ENCODE measurements at regions not wholly inside any gene's neighbourhood (a gene's known extent, or its start where the extent isn't known, plus 50 kb on each side); places are given as distances from the start of the nearest gene placed in this dataset.

DNA sequence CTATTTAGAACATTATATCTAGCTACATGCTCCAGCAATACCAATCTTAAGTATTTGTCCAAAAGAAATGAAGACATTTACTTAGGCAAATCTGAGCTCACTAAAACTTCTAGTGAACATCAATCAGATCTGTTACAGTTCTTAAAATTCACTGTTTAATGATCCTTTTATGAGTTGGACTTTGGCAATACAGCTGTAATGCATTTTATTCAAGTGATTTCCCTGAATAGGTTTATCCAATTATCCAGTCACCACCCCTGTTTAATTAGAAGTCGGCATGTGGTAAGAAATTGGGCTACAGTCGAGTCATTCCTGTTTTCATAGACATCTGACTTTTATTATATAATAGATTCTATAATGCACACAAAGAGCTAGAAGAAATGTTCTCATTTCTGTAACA, 1029.0 kb upstream of the TENM4 start:
- no peak for ATAC-seq
- ChIA-PET CTCF (no interaction called here), POLR2A (no interaction called here), SMC1A (ENCODE audit: uncharacterized antibody, unreplicated experiment) (interaction anchor here (0.9 kb wide), 1 partner anchor 9 kb away, joined by 3 read pairs; no protein-coding TSS in a partner anchor), RAD21 (ENCODE audit: unreplicated experiment) (no interaction called here)
- Histone ChIP-seq H2AFZ (ENCODE audit: control insufficient read depth, low read depth, low read length) (no peak overlapping the region), H3K27ac (ENCODE audit: control insufficient read depth, insufficient read depth) (no peak overlapping the region), H4K20me1 (ENCODE audit: control insufficient read depth, insufficient read depth) (no peaks in the 10 kb centered on the region), H3K27me3 (replicated peaks in 1 of 2; ENCODE audit: control insufficient read depth in 2 of 2, insufficient read depth in 2 of 2, low read length in 1 of 2) (no peaks in the 10 kb centered on the region), H3K36me3 (ENCODE audit: control insufficient read depth in 2 of 2, insufficient read depth in 2 of 2, low read length in 1 of 2) (no peaks in the 10 kb centered on the region), H3K9ac (ENCODE audit: control insufficient read depth, insufficient read depth, low read length) (no peak overlapping the region), H3K4me3 (no peak overlapping the region), H3K4me2 (ENCODE audit: control insufficient read depth, insufficient read depth) (no peak overlapping the region), H3K79me2 (ENCODE audit: control insufficient read depth, insufficient read depth, low read length) (no peaks in the 10 kb centered on the region), H3K4me1 (ENCODE audit: control insufficient read depth, insufficient read depth, low read length) (no peaks in the 10 kb centered on the region), H3K9me3 (replicated peaks; ENCODE audit: control insufficient read depth, insufficient read depth, low read length) (no peaks in the 10 kb centered on the region; the same call in 2 of the 3 replicates)
- FAIRE-seq, result no peak
- in situ Hi-C loops (cut with MboI), result no loop called here
- 14% methylated on average over 2 of the region's 2 CpGs for WGBS (ENCODE audit: insufficient coverage, insufficient replicate concordance, low lambda C conversion rate, missing lambda C conversion rate)
- intact Hi-C loops (cut with micrococcal nuclease; ENCODE audit: unreplicated experiment), result no loop called here
- no peak for DNase-seq (ENCODE audit: low read depth, low spot score)
- BruUV-seq (replicated peaks), result no TSS peak
- TF ChIP-seq, protein P1, sequence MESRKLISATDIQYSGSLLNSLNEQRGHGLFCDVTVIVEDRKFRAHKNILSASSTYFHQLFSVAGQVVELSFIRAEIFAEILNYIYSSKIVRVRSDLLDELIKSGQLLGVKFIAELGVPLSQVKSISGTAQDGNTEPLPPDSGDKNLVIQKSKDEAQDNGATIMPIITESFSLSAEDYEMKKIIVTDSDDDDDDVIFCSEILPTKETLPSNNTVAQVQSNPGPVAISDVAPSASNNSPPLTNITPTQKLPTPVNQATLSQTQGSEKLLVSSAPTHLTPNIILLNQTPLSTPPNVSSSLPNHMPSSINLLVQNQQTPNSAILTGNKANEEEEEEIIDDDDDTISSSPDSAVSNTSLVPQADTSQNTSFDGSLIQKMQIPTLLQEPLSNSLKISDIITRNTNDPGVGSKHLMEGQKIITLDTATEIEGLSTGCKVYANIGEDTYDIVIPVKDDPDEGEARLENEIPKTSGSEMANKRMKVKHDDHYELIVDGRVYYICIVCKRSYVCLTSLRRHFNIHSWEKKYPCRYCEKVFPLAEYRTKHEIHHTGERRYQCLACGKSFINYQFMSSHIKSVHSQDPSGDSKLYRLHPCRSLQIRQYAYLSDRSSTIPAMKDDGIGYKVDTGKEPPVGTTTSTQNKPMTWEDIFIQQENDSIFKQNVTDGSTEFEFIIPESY (IDR thresholded peaks at IDR 0.05), result no peak
- TF ChIP-seq RELB (IDR thresholded peaks at IDR 0.05; ENCODE audit: low read depth), result no peak
- TF ChIP-seq, protein P2, sequence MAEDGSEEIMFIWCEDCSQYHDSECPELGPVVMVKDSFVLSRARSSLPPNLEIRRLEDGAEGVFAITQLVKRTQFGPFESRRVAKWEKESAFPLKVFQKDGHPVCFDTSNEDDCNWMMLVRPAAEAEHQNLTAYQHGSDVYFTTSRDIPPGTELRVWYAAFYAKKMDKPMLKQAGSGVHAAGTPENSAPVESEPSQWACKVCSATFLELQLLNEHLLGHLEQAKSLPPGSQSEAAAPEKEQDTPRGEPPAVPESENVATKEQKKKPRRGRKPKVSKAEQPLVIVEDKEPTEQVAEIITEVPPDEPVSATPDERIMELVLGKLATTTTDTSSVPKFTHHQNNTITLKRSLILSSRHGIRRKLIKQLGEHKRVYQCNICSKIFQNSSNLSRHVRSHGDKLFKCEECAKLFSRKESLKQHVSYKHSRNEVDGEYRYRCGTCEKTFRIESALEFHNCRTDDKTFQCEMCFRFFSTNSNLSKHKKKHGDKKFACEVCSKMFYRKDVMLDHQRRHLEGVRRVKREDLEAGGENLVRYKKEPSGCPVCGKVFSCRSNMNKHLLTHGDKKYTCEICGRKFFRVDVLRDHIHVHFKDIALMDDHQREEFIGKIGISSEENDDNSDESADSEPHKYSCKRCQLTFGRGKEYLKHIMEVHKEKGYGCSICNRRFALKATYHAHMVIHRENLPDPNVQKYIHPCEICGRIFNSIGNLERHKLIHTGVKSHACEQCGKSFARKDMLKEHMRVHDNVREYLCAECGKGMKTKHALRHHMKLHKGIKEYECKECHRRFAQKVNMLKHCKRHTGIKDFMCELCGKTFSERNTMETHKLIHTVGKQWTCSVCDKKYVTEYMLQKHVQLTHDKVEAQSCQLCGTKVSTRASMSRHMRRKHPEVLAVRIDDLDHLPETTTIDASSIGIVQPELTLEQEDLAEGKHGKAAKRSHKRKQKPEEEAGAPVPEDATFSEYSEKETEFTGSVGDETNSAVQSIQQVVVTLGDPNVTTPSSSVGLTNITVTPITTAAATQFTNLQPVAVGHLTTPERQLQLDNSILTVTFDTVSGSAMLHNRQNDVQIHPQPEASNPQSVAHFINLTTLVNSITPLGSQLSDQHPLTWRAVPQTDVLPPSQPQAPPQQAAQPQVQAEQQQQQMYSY (CRISPR knock-in tag; IDR thresholded peaks at IDR 0.05), result no peak
- TF ChIP-seq TCF3 (IDR thresholded peaks at IDR 0.05; ENCODE audit: borderline replicate concordance, insufficient read depth, low read depth, low read length), result no peak
- TF ChIP-seq SREBF2 (IDR thresholded peaks at IDR 0.05; ENCODE audit: low read length), result no peak
- TF ChIP-seq, protein P3, sequence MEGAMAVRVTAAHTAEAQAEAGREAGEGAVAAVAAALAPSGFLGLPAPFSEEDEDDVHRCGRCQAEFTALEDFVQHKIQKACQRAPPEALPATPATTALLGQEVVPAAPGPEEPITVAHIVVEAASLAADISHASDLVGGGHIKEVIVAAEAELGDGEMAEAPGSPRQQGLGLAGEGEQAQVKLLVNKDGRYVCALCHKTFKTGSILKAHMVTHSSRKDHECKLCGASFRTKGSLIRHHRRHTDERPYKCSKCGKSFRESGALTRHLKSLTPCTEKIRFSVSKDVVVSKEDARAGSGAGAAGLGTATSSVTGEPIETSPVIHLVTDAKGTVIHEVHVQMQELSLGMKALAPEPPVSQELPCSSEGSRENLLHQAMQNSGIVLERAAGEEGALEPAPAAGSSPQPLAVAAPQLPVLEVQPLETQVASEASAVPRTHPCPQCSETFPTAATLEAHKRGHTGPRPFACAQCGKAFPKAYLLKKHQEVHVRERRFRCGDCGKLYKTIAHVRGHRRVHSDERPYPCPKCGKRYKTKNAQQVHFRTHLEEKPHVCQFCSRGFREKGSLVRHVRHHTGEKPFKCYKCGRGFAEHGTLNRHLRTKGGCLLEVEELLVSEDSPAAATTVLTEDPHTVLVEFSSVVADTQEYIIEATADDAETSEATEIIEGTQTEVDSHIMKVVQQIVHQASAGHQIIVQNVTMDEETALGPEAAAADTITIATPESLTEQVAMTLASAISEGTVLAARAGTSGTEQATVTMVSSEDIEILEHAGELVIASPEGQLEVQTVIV (IDR thresholded peaks at IDR 0.05; ENCODE audit: borderline replicate concordance, partially characterized antibody), result no peak
- no peak for TF ChIP-seq MTA2 (IDR thresholded peaks at IDR 0.05; ENCODE audit: low read depth)
- no peak for TF ChIP-seq WRNIP1 (IDR thresholded peaks at IDR 0.05; ENCODE audit: borderline replicate concordance, low read depth, low read length)
- TF ChIP-seq ZBED1 (IDR thresholded peaks at IDR 0.05; ENCODE audit: borderline replicate concordance), result no peak
- TF ChIP-seq IKZF2 (IDR thresholded peaks at IDR 0.05), result no peak
- TF ChIP-seq TCF12 (IDR thresholded peaks at IDR 0.05; ENCODE audit: low read depth, low read length), result no peak
- TF ChIP-seq BCL3 (IDR thresholded peaks at IDR 0.05; ENCODE audit: borderline replicate concordance, insufficient read depth, low read depth, low read length, poor library complexity, severe bottlenecking), result no peak
- TF ChIP-seq STAT1 (conservative IDR thresholded peaks at IDR 0.05), result no peak
- TF ChIP-seq IKZF1 (conservative IDR thresholded peaks at IDR 0.05), result no peak
